Mucosa of descending colon (tissue), 3 donors: ENCODE measurements at regions not wholly inside any gene's neighbourhood (a gene's known extent, or its start where the extent isn't known, plus 50 kb on each side); places are given as distances from the start of the nearest gene placed in this dataset.

Experiments used
- ATAC-seq: fragments of 200-7000 bp; cut with Tn5 transposase; one replicate; pipeline ENCODE4 v1.9.1; 2020; ENCODE audit warnings: mild to moderate bottlenecking, moderate library complexity
- DNase-seq, 3 donors: peaks; one replicate each; pipeline ENCODE4 v3.0.0-alpha.2; 2020
- H3K36me3 ChIP-seq: fragments of 200-600 bp; one replicate; pipeline ENCODE4 v1.8.0; 2021; ENCODE audit warnings: low read depth, mild to moderate bottlenecking
- H3K4me1 ChIP-seq: fragments of 200-600 bp; one replicate; pipeline ENCODE4 v1.8.0; 2021; ENCODE audit warnings: low read depth, mild to moderate bottlenecking
- H3K4me3 ChIP-seq: fragments of 200-600 bp; one replicate; pipeline ENCODE4 v1.8.0; 2021; ENCODE audit warnings: mild to moderate bottlenecking
- H3K9me3 ChIP-seq: fragments of 200-600 bp; one replicate; pipeline ENCODE4 v1.8.0; 2021; ENCODE audit warnings: mild to moderate bottlenecking
- intact Hi-C, 2 donors: fragments of 100-400 bp; cut with DNase I in 1 of 2; cut with micrococcal nuclease in 1 of 2; formaldehyde crosslinking; loops; one replicate each; pipeline versions ENCODE4 v1.11.0 to v1.11.1; 2022; cut with DNase I, micrococcal nuclease
- TF ChIP-seq, protein P1 (sequence below): fragments of 200-600 bp; IDR thresholded peaks from one replicate; pipeline ENCODE4 v1.8.0; 2022; ENCODE audit warnings: antibody characterized with exemption, mild to moderate bottlenecking
- donor health status: DM: no; HTN: no; CAD: no; lungs with moderate emphysema.
- donor health status: DM: no; HTN: no; CAD: no.
- donor health status: DM: no; HTN: yes; CAD: no.

DNA sequence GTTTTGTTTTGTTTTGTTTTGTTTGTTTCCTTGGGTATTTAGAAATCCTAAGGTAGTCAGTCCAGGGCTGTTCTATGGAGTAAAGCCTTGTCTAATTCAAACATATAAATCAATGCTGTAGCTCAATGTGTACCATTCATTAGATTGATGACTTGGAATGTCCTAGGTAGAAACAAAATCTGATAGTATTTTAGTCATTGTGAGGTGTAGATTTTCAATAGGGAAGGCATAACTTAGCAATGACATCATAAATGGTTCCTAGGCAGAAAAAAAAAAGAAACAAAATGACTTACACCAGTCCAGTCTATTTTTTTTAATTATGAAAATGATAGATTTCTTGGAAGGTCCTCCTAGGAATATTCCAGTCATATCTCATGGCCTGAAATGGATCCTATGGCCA lies 189.9 kb downstream of the SPRY2 start:
- H3K9me3 ChIP-seq, result no peaks in the 10 kb centered on the region
- ATAC-seq (no peak), DNase-seq (no peak)
- TF ChIP-seq, protein P1, sequence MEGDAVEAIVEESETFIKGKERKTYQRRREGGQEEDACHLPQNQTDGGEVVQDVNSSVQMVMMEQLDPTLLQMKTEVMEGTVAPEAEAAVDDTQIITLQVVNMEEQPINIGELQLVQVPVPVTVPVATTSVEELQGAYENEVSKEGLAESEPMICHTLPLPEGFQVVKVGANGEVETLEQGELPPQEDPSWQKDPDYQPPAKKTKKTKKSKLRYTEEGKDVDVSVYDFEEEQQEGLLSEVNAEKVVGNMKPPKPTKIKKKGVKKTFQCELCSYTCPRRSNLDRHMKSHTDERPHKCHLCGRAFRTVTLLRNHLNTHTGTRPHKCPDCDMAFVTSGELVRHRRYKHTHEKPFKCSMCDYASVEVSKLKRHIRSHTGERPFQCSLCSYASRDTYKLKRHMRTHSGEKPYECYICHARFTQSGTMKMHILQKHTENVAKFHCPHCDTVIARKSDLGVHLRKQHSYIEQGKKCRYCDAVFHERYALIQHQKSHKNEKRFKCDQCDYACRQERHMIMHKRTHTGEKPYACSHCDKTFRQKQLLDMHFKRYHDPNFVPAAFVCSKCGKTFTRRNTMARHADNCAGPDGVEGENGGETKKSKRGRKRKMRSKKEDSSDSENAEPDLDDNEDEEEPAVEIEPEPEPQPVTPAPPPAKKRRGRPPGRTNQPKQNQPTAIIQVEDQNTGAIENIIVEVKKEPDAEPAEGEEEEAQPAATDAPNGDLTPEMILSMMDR, result no peak
- H3K4me3 ChIP-seq, result no peak overlapping the region
- H3K36me3 ChIP-seq, result no peaks in the 10 kb centered on the region
- intact Hi-C loops, result no loop called here
- no peaks in the 10 kb centered on the region for H3K4me1 ChIP-seq

DNA sequence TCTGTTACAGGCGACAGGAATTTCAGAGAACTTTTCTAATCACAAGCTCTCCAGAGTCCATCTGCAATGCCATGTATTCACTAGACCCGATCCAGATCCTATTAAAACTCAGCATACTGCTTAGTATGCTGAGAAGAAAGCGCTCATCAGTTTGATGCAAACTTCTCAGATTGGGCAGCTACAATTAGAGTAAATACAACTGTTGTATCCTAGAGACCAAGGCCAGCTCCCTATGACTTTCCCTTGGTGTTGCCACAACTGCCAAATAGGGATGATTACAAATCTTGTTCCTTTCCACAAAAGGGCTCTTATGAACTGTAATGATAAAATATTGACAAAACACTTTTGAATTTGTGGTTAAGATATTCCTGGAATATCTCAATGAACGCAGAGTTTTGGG lies 191.2 kb downstream of the SPRY2 start:
- no peaks in the 10 kb centered on the region for H3K36me3 ChIP-seq
- DNase-seq (no peak), ATAC-seq (no peak)
- no peak overlapping the region for H3K4me3 ChIP-seq
- TF ChIP-seq, protein P1, result no peak
- intact Hi-C loops, result no loop called here
- H3K4me1 ChIP-seq, result no peaks in the 10 kb centered on the region
- no peaks in the 10 kb centered on the region for H3K9me3 ChIP-seq

DNA sequence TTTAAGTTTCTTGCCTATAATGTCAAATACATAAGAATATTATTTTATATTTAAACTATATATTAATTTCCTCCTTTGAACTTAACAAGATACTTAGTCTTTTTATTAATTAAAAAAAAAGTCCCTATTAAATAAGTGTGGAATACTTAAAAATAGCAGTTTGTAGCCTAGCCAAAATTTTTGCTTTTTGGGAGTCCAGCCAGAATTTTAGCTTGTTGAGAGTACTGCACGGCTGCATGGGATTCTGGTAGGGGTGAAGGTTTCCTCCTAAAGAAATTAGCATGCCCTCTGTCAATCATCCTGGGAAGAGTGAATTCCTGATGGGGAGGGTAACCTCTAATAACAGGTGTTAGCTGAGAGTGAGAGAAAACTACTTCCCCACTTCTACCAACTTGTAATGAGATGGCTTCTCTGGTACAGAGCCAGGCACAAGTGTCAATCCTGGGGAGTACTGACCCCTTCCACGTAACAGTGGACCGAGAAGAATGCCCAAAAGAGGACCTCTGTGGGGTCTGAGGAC lies 195.7 kb downstream of the SPRY2 start:
- H3K36me3 ChIP-seq, result no peaks in the 10 kb centered on the region
- H3K4me1 ChIP-seq, result no peaks in the 10 kb centered on the region
- intact Hi-C loops, result no loop called here
- TF ChIP-seq, protein P1, result no peak
- ATAC-seq, result no peak
- no peak for DNase-seq
- H3K9me3 ChIP-seq, result no peaks in the 10 kb centered on the region
- no peak overlapping the region for H3K4me3 ChIP-seq

DNA sequence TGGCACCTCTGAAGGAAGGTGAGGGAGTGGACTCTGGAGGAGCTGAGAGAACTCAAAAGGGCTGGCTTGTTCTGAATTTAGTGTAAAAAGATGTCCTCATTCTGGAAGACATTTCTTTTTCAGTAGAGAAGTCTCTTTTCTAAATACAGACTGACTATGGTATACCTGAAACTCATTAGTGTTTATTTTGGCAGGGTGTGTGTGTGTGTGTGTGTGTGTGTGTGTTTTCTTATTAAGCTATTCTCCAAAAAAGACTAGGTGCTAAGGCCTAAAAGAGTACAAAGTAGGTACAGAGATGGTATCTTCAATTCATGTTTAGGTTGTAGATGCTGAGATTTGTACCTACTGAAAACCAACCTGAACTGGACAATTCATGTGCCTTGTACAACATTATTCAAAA lies 196.4 kb downstream of the SPRY2 start:
- no peak overlapping the region for H3K4me3 ChIP-seq
- DNase-seq (no peak), ATAC-seq (no peak)
- H3K4me1 ChIP-seq, result no peaks in the 10 kb centered on the region
- no peaks in the 10 kb centered on the region for H3K36me3 ChIP-seq
- H3K9me3 ChIP-seq, result no peaks in the 10 kb centered on the region
- intact Hi-C loops, result no loop called here
- TF ChIP-seq, protein P1, result no peak

DNA sequence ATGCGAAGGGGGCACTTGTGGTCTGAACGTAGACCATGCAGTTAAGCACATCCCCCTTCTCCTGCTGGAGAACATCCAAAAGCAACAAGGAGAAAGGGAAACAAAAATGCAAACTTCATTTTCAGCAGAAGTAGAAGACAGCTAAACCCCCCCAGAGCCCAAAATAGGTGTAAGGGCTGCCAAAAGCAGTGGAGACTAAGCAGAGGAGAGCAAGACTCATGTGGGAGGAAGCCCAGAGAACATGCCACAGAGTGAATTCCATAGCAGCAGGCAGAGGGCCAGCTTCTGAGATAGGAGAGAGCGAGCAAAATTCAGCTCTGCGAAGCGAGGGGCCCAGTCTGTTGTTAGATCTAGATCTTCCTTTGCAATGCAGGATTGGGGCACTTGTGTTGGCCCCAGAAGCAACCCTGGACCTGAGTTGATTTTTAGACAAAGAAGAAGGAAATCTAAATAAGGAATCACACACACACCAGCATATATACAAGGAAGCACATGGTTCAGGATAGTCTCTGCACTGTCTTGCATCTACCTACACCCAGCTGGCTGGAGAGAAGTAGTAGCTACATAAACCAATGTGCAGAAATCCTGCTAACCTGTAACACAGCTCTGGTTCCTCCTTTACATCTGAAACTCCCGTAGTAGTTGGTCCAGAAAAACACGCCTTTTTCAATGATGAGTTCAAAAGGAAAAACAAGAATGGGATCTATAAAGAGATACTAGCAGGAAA lies 199.6 kb downstream of the SPRY2 start:
- TF ChIP-seq, protein P1, result no peak
- H3K9me3 ChIP-seq, result no peaks in the 10 kb centered on the region
- H3K36me3 ChIP-seq, result no peaks in the 10 kb centered on the region
- no peak overlapping the region for H3K4me3 ChIP-seq
- ATAC-seq (peak; percentile 24), DNase-seq (no peak)
- intact Hi-C loops, result no loop called here
- no peaks in the 10 kb centered on the region for H3K4me1 ChIP-seq
